Breast epithelium (tissue), 3 donors: ENCODE measurements at regions not wholly inside any gene's neighbourhood (a gene's known extent, or its start where the extent isn't known, plus 50 kb on each side); places are given as distances from the start of the nearest gene placed in this dataset.

Experiments
- POLR2A ChIP-seq: fragments of 450-650 bp; IDR thresholded peaks from one replicate; pipeline ENCODE4 v1.6.1; 2016; ENCODE audit warnings: antibody characterized with exemption, mild to moderate bottlenecking, moderate library complexity
- POLR2AphosphoS5 ChIP-seq, 3 donors: sonication (generic); formaldehyde crosslinking; IDR thresholded peaks; one replicate each; pipeline ENCODE4 v1.6.1; 2017; ENCODE audit warnings: antibody characterized with exemption in 3 of 3
- TF ChIP-seq, protein P1 (sequence below), 3 donors: fragments of 450-650 bp; IDR thresholded peaks; one replicate each; pipeline ENCODE4 v1.5.1; 2016 to 2017; ENCODE audit warnings: antibody characterized with exemption in 3 of 3, mild to moderate bottlenecking in 3 of 3, moderate library complexity in 3 of 3

DNA sequence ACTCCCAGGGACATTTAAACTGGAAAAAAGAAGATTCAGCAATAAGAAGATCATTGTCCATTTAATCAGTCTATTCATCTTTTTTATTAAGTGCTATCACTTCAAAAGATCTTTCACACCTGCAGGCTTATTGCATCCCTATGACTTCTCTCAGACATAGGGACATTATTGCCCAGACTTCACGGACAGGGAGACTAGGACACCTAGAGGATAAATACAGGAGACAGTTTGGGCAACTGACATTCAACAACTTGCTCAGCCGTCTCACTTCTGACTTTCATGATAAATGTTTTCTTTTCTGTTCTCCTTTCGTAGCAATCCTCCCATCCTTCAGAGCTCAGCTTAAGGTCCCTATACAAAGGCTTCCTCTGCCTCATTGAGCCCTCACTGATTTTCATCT lies 84.3 kb downstream of the TMEM30B start:
- TF ChIP-seq, protein P1, sequence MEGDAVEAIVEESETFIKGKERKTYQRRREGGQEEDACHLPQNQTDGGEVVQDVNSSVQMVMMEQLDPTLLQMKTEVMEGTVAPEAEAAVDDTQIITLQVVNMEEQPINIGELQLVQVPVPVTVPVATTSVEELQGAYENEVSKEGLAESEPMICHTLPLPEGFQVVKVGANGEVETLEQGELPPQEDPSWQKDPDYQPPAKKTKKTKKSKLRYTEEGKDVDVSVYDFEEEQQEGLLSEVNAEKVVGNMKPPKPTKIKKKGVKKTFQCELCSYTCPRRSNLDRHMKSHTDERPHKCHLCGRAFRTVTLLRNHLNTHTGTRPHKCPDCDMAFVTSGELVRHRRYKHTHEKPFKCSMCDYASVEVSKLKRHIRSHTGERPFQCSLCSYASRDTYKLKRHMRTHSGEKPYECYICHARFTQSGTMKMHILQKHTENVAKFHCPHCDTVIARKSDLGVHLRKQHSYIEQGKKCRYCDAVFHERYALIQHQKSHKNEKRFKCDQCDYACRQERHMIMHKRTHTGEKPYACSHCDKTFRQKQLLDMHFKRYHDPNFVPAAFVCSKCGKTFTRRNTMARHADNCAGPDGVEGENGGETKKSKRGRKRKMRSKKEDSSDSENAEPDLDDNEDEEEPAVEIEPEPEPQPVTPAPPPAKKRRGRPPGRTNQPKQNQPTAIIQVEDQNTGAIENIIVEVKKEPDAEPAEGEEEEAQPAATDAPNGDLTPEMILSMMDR (IDR thresholded peaks at IDR 0.05): no peak
- no peak for TF ChIP-seq POLR2A
- TF ChIP-seq POLR2AphosphoS5 (IDR thresholded peaks at IDR 0.05): no peak
